ENCODE measurements at regions not wholly inside any gene's neighbourhood (a gene's known extent, or its start where the extent isn't known, plus 50 kb on each side); places are given as distances from the start of the nearest gene placed in this dataset.

- ChIA-PET RAD21 (ENCODE audit: low non-redundant PET in 1 of 2, low total read pairs in 2 of 2, uncharacterized antibody in 2 of 2, unreplicated experiment in 2 of 2) (no interaction called here), POLR2A (no interaction called here), CTCF (no interaction called here)
- no TSS peak for BruUV-seq (replicated peaks)
- no peaks in the 10 kb centered on the region for H3K27me3 ChIP-seq (ENCODE audit: insufficient read depth, low read length)
- intact Hi-C loops (cut with micrococcal nuclease) = no loop called here
- no peaks in the 10 kb centered on the region for H3K9me2 ChIP-seq (ENCODE audit: insufficient read depth)
- ATAC-seq = no peak
- peaks cover 0 to 5% of the 10 kb centered on the region in 2 experiments; a peak in 1 of 4 replicates for H3K9me3 ChIP-seq (ENCODE audit: control insufficient read depth in 1 of 2, insufficient read depth in 1 of 2, low read depth in 1 of 2, low read length in 2 of 2)
- no peaks in the 10 kb centered on the region for H3K4me1 ChIP-seq (ENCODE audit: control insufficient read depth in 1 of 2, insufficient read depth in 2 of 2, low read length in 2 of 2)
- no peaks in the 10 kb centered on the region for H4K20me1 ChIP-seq (ENCODE audit: insufficient read depth)
- no peak overlapping the region for H2AFZ ChIP-seq (ENCODE audit: low read depth, low read length, poor library complexity, severe bottlenecking)
- TF ChIP-seq TCF7L2 (IDR thresholded peaks at IDR 0.05; ENCODE audit: borderline replicate concordance, extremely low read depth, insufficient read depth, insufficient read length) = no peak
- no peak for TF ChIP-seq REST (IDR thresholded peaks at IDR 0.05; ENCODE audit: low read depth)
- TF ChIP-seq SRF (IDR thresholded peaks at IDR 0.05; ENCODE audit: low read depth) = no peak
- no peak for TF ChIP-seq RAD21 (IDR thresholded peaks at IDR 0.05; ENCODE audit: low read depth)
- TF ChIP-seq, protein P1, sequence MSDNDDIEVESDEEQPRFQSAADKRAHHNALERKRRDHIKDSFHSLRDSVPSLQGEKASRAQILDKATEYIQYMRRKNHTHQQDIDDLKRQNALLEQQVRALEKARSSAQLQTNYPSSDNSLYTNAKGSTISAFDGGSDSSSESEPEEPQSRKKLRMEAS (IDR thresholded peaks at IDR 0.05) = no peak
- no peak for TF ChIP-seq CEBPB (IDR thresholded peaks at IDR 0.05; ENCODE audit: low read depth)
- no peak for TF ChIP-seq SP1 (IDR thresholded peaks at IDR 0.05; ENCODE audit: low read depth)
- TF ChIP-seq EZH2phosphoT487 (IDR thresholded peaks at IDR 0.05; ENCODE audit: borderline replicate concordance) = no peak
- TF ChIP-seq ELF1 (IDR thresholded peaks at IDR 0.05; ENCODE audit: borderline replicate concordance, low read depth) = no peak
- no peak for TF ChIP-seq POLR2A (IDR thresholded peaks at IDR 0.05; ENCODE audit: borderline replicate concordance, extremely low read depth, insufficient read depth, insufficient read length)
- no peak for TF ChIP-seq ATF3 (IDR thresholded peaks at IDR 0.05)
- no peak for TF ChIP-seq ZFX (IDR thresholded peaks at IDR 0.05)
- TF ChIP-seq, protein P2, sequence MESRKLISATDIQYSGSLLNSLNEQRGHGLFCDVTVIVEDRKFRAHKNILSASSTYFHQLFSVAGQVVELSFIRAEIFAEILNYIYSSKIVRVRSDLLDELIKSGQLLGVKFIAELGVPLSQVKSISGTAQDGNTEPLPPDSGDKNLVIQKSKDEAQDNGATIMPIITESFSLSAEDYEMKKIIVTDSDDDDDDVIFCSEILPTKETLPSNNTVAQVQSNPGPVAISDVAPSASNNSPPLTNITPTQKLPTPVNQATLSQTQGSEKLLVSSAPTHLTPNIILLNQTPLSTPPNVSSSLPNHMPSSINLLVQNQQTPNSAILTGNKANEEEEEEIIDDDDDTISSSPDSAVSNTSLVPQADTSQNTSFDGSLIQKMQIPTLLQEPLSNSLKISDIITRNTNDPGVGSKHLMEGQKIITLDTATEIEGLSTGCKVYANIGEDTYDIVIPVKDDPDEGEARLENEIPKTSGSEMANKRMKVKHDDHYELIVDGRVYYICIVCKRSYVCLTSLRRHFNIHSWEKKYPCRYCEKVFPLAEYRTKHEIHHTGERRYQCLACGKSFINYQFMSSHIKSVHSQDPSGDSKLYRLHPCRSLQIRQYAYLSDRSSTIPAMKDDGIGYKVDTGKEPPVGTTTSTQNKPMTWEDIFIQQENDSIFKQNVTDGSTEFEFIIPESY (IDR thresholded peaks at IDR 0.05; ENCODE audit: extremely low read depth, insufficient replicate concordance, low read length) = no peak
- no peak for TF ChIP-seq EZH2 (IDR thresholded peaks at IDR 0.05)
- no peak for TF ChIP-seq YY1 (IDR thresholded peaks at IDR 0.05; ENCODE audit: extremely low read depth, insufficient replicate concordance, low read depth, low read length)
- TF ChIP-seq POLR2AphosphoS5 (IDR thresholded peaks at IDR 0.05; ENCODE audit: low read depth, low read length) = no peak
- H3K9ac ChIP-seq (ENCODE audit: low read length) = no peak overlapping the region
- H3K27ac ChIP-seq (ENCODE audit: low read depth, low read length) = no peak overlapping the region
- no peaks in the 10 kb centered on the region for H3K79me2 ChIP-seq (ENCODE audit: insufficient read depth, low read length)
- DNase-seq (ENCODE audit: low read depth, low spot score) = no peak
- H3K4me2 ChIP-seq (ENCODE audit: low read length) = no peak overlapping the region
- no peak overlapping the region for H3K4me3 ChIP-seq (replicated peaks in 1 of 2; ENCODE audit: low read depth in 1 of 2, low read length in 2 of 2)
- H3K36me3 ChIP-seq (ENCODE audit: control insufficient read depth in 1 of 2, insufficient read depth in 2 of 2, low read length in 2 of 2) = no peaks in the 10 kb centered on the region
Observed at GRCh38 chr16:74183601-74184360, 112.8 kb upstream of the PSMD7 start.
